ENCODE measurements at regions not wholly inside any gene's neighbourhood (a gene's known extent, or its start where the extent isn't known, plus 50 kb on each side); places are given as distances from the start of the nearest gene placed in this dataset.

GRCh38 chr11:133713844-133714243 is 131.5 kb downstream of the SPATA19 start:
- Histone ChIP-seq H3K36me3 (replicated peaks; ENCODE audit: control insufficient read depth, insufficient read depth, low read length) (no peaks in the 10 kb centered on the region), H3K4me3 (ENCODE audit: insufficient read depth, low read depth, low read length) (no peak overlapping the region), H3K27me3 (ENCODE audit: control insufficient read depth, insufficient read depth, low read length) (peaks cover 27% of the 10 kb centered on the region)
- DNase-seq = no peak

DNA sequence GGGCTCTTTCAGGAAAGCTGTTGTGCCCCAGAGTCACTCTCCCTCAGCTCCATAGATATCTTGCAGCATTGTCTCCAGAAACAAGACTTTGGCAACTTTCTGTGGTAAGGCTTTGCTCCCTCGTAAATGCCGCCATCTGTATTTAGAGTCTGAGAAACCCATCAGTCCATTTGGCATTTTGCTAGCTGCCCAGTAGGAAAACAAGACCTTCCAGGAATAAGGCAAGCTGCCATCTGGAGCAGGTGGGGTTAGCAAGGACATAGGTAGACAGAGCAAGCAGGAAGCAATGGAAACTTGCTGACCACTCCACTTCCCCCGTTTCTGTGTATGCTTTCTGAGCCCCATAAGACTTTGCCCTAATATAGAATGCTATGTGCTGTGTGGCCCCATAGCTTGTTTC is 131.9 kb downstream of the SPATA19 start:
- Histone ChIP-seq H3K36me3 (replicated peaks; ENCODE audit: control insufficient read depth, insufficient read depth, low read length) (no peaks in the 10 kb centered on the region), H3K4me3 (ENCODE audit: insufficient read depth, low read depth, low read length) (no peak overlapping the region), H3K27me3 (ENCODE audit: control insufficient read depth, insufficient read depth, low read length) (peaks cover 27% of the 10 kb centered on the region)
- no peak for DNase-seq

GRCh38 chr11:133712051-133712560 is 133.2 kb downstream of the SPATA19 start:
- peak; percentile 56 for DNase-seq
- no peaks in the 10 kb centered on the region for H3K36me3 ChIP-seq (replicated peaks; ENCODE audit: control insufficient read depth, insufficient read depth, low read length)
- H3K27me3 ChIP-seq (ENCODE audit: control insufficient read depth, insufficient read depth, low read length) = peaks cover 29% of the 10 kb centered on the region
- H3K4me3 ChIP-seq (ENCODE audit: insufficient read depth, low read depth, low read length) = no peak overlapping the region

DNA sequence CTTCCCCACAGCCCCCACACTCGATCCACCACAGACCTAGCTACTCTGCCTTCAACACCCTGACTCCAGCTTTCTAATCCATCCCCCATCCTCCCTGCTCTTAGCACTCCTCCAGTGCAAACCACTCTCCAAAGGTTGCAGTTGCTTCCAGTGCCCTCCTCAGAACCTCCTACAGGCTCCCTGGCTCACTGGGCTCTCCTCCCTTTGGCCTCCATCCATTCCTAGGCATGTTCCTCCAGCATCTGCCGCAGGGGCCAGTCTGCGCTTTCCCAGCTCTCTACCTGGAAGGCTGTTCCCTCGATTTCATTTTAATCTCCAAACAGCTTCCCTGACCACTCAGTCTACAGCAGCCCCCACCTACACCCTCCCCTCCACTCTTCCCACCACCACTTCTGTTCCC is 133.8 kb downstream of the SPATA19 start:
- no peak for DNase-seq
- Histone ChIP-seq H3K36me3 (replicated peaks; ENCODE audit: control insufficient read depth, insufficient read depth, low read length) (no peaks in the 10 kb centered on the region), H3K4me3 (ENCODE audit: insufficient read depth, low read depth, low read length) (no peak overlapping the region), H3K27me3 (ENCODE audit: control insufficient read depth, insufficient read depth, low read length) (peaks cover 29% of the 10 kb centered on the region)

DNA sequence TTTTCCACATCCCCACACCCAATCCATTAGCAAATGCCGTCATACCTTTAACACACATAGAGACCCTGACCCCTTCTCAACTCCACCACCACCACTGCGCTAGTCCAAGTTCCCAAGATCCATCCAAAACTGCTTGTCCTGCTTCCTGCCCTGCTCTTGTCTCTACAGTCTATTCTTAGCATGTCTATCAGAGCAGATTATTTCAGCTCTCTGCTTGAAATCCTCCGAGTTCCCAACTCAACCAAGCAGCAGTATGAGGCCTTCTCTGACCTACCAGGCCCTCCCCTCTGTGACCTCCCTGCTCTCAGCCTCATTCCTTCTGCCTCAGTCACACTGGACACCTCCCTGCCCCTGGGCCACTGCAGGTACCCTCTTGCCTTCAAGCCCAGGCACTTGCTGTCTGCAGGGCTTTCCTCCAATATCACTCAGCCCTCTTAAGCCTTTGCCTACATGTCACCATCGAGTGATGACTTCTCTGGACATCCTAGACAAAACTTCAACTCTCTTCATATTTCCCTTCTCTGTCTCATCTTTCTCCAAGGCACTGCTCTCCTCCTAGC is 134.6 kb downstream of the SPATA19 start:
- Histone ChIP-seq H3K27me3 (ENCODE audit: control insufficient read depth, insufficient read depth, low read length) (peaks cover 29% of the 10 kb centered on the region), H3K36me3 (replicated peaks; ENCODE audit: control insufficient read depth, insufficient read depth, low read length) (no peaks in the 10 kb centered on the region), H3K4me3 (ENCODE audit: insufficient read depth, low read depth, low read length) (no peak overlapping the region)
- DNase-seq = no peak

- no peak for DNase-seq
- Histone ChIP-seq H3K27me3 (ENCODE audit: control insufficient read depth, insufficient read depth, low read length) (peaks cover 26% of the 10 kb centered on the region), H3K4me3 (ENCODE audit: insufficient read depth, low read depth, low read length) (no peak overlapping the region), H3K36me3 (replicated peaks; ENCODE audit: control insufficient read depth, insufficient read depth, low read length) (no peaks in the 10 kb centered on the region)
Observed at GRCh38 chr11:133710241-133710640, 135.1 kb downstream of the SPATA19 start.

DNA sequence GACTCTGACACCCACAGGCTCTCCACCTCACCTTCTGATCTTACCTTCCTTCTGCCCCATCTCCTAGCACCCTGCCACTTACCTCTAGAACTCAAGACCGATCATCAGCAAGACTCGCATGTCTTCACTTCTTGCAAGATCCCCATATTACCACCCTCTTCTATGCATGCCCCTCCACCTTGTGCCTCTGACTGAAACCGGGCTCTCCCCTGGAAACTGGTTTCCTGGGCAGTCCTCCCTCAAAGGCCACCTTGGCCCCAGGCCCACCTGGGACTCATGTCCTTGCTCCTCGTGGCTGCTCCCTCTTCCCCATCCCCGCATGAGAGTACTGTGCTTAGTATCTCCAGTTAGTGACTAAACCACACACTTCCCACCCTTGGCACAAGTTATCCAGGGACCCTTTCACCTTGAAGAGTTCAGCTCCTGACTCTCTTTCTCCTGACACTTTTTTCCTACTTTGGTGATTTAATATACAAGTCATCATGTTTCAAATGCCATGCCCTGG is 136.7 kb downstream of the SPATA19 start:
- Histone ChIP-seq H3K27me3 (ENCODE audit: control insufficient read depth, insufficient read depth, low read length) (peaks cover 15% of the 10 kb centered on the region), H3K36me3 (replicated peaks; ENCODE audit: control insufficient read depth, insufficient read depth, low read length) (no peaks in the 10 kb centered on the region), H3K4me3 (ENCODE audit: insufficient read depth, low read depth, low read length) (no peak overlapping the region)
- DNase-seq = no peak

DNA sequence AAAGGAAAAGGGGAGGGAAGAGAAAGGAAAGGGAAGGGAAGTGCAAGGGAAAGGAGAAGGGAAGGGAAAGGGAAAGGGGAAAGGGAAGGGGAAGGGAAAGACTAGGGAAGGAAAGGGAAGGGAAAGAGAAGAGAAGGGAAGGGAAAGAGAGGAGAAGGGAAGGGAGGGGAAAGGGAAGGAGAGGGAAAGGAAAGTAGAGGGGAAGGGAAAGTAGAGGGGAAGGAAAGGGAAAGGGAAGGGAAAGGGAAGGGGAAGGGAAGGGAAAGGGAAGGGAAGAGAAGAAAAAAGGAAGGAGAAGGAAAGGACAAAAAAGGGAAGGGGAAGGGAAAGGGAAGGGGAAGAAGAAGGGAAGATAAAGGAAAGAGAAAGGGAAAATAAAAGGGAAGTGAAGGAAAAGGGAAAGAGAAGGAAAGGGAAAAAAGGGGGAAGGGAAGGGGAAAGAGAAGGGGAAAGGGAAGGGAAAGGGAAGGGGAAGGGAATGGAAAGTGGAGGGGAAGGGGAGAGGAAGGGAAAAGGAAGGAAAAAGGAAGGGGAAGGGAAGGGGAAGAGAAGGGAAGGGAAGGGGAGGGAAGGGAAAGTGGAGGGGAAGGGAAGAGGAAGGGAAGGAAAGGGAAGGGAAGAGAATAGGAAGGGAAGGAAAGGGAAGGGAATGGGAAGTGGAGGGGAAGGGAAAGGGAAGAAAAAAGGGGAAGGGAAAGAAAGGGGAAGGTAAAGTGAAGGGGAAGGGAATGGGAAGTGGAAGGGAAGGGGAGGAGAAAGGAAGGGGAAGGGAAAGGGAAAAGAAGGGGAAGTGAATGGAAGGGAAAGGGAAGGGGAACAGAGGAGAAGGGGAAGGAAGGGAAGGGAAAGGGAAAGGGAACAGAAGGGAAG is 138.2 kb downstream of the SPATA19 start:
- no peak overlapping the region for H3K4me3 ChIP-seq (ENCODE audit: insufficient read depth, low read depth, low read length)
- H3K27me3 ChIP-seq (ENCODE audit: control insufficient read depth, insufficient read depth, low read length) = peaks cover 7% of the 10 kb centered on the region
- H3K36me3 ChIP-seq (replicated peaks; ENCODE audit: control insufficient read depth, insufficient read depth, low read length) = no peaks in the 10 kb centered on the region
- no peak for DNase-seq

- DNase-seq = no peak
- H3K36me3 ChIP-seq (replicated peaks; ENCODE audit: control insufficient read depth, insufficient read depth, low read length) = no peaks in the 10 kb centered on the region
- H3K27me3 ChIP-seq (ENCODE audit: control insufficient read depth, insufficient read depth, low read length) = peaks cover 7% of the 10 kb centered on the region; the same call in 1 of the 2 replicates
- H3K4me3 ChIP-seq (ENCODE audit: insufficient read depth, low read depth, low read length) = no peak overlapping the region
Observed at GRCh38 chr11:133705873-133706272, 139.4 kb downstream of the SPATA19 start.

- Histone ChIP-seq H3K4me3 (ENCODE audit: insufficient read depth, low read depth, low read length) (no peak overlapping the region), H3K27me3 (ENCODE audit: control insufficient read depth, insufficient read depth, low read length) (peaks cover 5% of the 10 kb centered on the region; the same call in 1 of the 2 replicates), H3K36me3 (replicated peaks; ENCODE audit: control insufficient read depth, insufficient read depth, low read length) (no peaks in the 10 kb centered on the region)
- no peak for DNase-seq
Observed at GRCh38 chr11:133705074-133705648, 140.2 kb downstream of the SPATA19 start.

GRCh38 chr11:133699071-133699470 is 146.2 kb downstream of the SPATA19 start:
- no peaks in the 10 kb centered on the region for H3K27me3 ChIP-seq (ENCODE audit: control insufficient read depth, insufficient read depth, low read length)
- no peaks in the 10 kb centered on the region for H3K36me3 ChIP-seq (replicated peaks; ENCODE audit: control insufficient read depth, insufficient read depth, low read length)
- no peak overlapping the region for H3K4me3 ChIP-seq (ENCODE audit: insufficient read depth, low read depth, low read length)
- DNase-seq = no peak

DNA sequence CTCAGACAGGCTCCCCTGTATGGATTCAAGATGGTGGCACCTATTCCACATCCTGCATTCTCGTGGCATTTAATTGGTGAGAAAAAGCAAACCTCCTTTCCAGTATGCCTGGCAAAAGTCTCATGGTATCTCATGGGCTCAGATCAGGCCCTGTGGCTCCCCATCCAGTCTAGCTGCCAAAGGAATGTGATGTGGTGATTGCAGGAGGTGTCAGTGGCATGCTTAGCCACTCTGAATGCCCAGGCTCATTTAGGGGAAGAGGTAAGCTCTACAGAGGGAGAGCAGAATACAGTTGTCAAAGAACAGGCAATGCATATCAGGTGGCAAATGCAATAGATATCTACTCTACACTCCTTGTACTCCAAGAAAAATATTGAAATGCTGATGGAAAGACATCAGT is 146.7 kb downstream of the SPATA19 start:
- Histone ChIP-seq H3K4me3 (ENCODE audit: insufficient read depth, low read depth, low read length) (no peak overlapping the region), H3K36me3 (replicated peaks; ENCODE audit: control insufficient read depth, insufficient read depth, low read length) (no peaks in the 10 kb centered on the region), H3K27me3 (ENCODE audit: control insufficient read depth, insufficient read depth, low read length) (no peaks in the 10 kb centered on the region)
- DNase-seq = no peak

GRCh38 chr11:133697603-133698180 is 147.6 kb downstream of the SPATA19 start:
- H3K36me3 ChIP-seq (replicated peaks; ENCODE audit: control insufficient read depth, insufficient read depth, low read length) = no peaks in the 10 kb centered on the region
- no peak overlapping the region for H3K4me3 ChIP-seq (ENCODE audit: insufficient read depth, low read depth, low read length)
- H3K27me3 ChIP-seq (ENCODE audit: control insufficient read depth, insufficient read depth, low read length) = no peaks in the 10 kb centered on the region
- DNase-seq = no peak

- no peak for DNase-seq
- Histone ChIP-seq H3K27me3 (ENCODE audit: control insufficient read depth, insufficient read depth, low read length) (no peaks in the 10 kb centered on the region), H3K36me3 (replicated peaks; ENCODE audit: control insufficient read depth, insufficient read depth, low read length) (no peaks in the 10 kb centered on the region), H3K4me3 (ENCODE audit: insufficient read depth, low read depth, low read length) (no peak overlapping the region)
Observed at GRCh38 chr11:133697161-133697560, 148.2 kb downstream of the SPATA19 start.

Data from H7 (cell line).